A172 (cell line): ENCODE measurements at regions not wholly inside any gene's neighbourhood (a gene's known extent, or its start where the extent isn't known, plus 50 kb on each side); places are given as distances from the start of the nearest gene placed in this dataset.
"Not testable (repeated sequence)": the region's sequence is repeated elsewhere in the genome, so short reads cannot be mapped to it uniquely, and the experiment has no call there.

Experiments
- DNase-seq: peaks from one replicate; pipeline ENCODE4 v3.0.0-alpha.2; 2015; ENCODE audit warnings: low spot score

- not testable (repeated sequence) for DNase-seq
These were observed 461.4 kb downstream of the ZWINT start for GRCh38 chr10:55899472-55900147.

- DNase-seq = no peak
These were observed 463.6 kb downstream of the ZWINT start for GRCh38 chr10:55897490-55897921.

GRCh38 chr10:55892276-55892675, 468.8 kb downstream of the ZWINT start:
- no peak for DNase-seq

- no peak for DNase-seq
These were observed 479.5 kb downstream of the ZWINT start for GRCh38 chr10:55881588-55881987.

GRCh38 chr10:55873485-55873884, 487.6 kb downstream of the ZWINT start:
- no peak for DNase-seq

- DNase-seq = no peak
These were observed 490.9 kb downstream of the ZWINT start for GRCh38 chr10:55870186-55870585.

- no peak for DNase-seq
These were observed 493.2 kb downstream of the ZWINT start for GRCh38 chr10:55867848-55868247.

- no peak for DNase-seq
These were observed 502.3 kb downstream of the ZWINT start for GRCh38 chr10:55858730-55859129.

- no peak for DNase-seq
These were observed 508.2 kb downstream of the ZWINT start for GRCh38 chr10:55852900-55853299.

- DNase-seq = no peak
These were observed 523.8 kb downstream of the ZWINT start for GRCh38 chr10:55837273-55837672.

GRCh38 chr10:55822096-55822495, 539.0 kb downstream of the ZWINT start:
- no peak for DNase-seq

- DNase-seq = peak; percentile 6
These were observed 540.6 kb downstream of the ZWINT start for GRCh38 chr10:55820478-55820877.

- DNase-seq = no peak
These were observed 541.0 kb downstream of the ZWINT start for GRCh38 chr10:55820071-55820470.

- DNase-seq = no peak
These were observed 547.4 kb downstream of the ZWINT start for GRCh38 chr10:55813451-55814170.

- no peak for DNase-seq
These were observed 558.0 kb downstream of the ZWINT start for GRCh38 chr10:55803055-55803454.

GRCh38 chr10:55801353-55801661, 559.8 kb downstream of the ZWINT start:
- no peak for DNase-seq

GRCh38 chr10:55800602-55801352, 560.3 kb downstream of the ZWINT start:
- no peak for DNase-seq

GRCh38 chr10:55793024-55793423, 568.0 kb downstream of the ZWINT start:
- peak; percentile 3 for DNase-seq

GRCh38 chr10:55790276-55790675, 570.8 kb downstream of the ZWINT start:
- DNase-seq = not testable (repeated sequence)

- no peak for DNase-seq
These were observed 574.5 kb downstream of the ZWINT start for GRCh38 chr10:55786461-55787050.

- no peak for DNase-seq
These were observed 578.9 kb downstream of the ZWINT start for GRCh38 chr10:55782181-55782580.

- DNase-seq = no peak
These were observed 594.8 kb downstream of the ZWINT start for GRCh38 chr10:55766212-55766611.
